ENCODE measurements at regions not wholly inside any gene's neighbourhood (a gene's known extent, or its start where the extent isn't known, plus 50 kb on each side); places are given as distances from the start of the nearest gene placed in this dataset.
A peak's percentile ranks its signal among the peaks of the same experiment; 100 is the strongest.
"Not testable (repeated sequence)": the region's sequence is repeated elsewhere in the genome, so short reads cannot be mapped to it uniquely, and the experiment has no call there.

DNA sequence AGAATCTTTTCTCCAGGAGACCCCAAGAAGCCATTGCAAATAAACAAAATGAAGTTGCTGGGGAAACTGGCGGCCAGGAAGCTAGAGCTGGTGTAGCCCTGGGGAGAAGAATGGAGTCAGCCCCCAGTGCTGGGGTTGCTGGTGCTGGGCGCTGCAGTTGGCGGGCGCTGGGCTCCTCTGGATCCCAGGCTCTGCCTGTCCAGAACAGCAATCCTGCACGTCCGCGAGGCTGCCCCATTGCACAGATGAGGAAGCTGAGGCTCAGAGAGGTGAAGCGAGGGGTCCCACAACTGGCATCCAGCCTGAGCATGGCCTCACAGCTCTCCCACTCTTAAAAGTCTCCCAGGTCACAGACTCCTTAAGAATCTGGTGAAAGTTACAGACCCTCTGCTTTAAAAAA, 161.1 kb downstream of the OR4M2 start:
- no peak for DNase-seq

- not testable (repeated sequence) for DNase-seq
Observed at GRCh38 chr15:22242311-22242710, 162.0 kb downstream of the OR4M2 start.

GRCh38 chr15:22243440-22244130, 163.3 kb downstream of the OR4M2 start:
- no peak for DNase-seq

GRCh38 chr15:22249511-22249910, 169.2 kb downstream of the OR4M2 start:
- not testable (repeated sequence) for DNase-seq

DNA sequence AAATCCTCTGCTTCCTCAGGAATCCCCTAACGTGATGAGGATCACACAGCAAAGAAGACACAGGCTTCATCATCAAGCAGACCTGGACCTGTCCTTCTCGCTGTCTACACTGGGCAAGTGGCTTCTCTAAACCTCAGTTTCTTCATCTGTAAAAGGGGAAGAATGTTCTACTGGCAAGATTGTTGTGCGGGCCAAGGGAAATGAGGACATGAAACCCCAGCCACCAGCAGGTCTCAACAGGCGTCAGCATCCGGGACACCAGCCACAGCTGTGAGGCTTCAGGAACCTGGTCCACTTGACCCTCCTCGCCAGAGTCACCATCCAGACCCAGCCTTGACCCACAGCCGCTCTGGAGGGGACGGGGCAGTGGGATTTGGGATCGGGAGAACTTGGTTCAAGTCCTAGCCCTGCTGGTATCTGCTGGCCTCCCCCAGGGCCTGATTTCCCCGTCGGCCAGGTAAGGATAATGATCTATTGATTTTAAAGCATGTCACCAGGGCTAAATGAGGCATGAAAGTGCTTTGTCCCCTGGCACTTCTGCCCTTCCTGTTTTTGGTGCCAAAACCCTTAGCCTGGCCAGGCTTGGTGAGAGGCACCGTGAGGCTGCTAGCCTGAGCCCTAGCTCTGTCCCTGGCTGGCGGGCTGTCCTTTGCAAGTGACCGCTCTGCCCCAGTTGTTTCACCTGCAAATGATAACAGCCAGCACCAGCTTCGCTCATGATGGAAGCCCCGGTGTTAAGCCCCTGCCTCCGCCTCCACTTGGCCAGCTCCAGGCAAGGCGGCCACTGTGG, 170.4 kb downstream of the OR4M2 start:
- DNase-seq = not testable (repeated sequence)

DNA sequence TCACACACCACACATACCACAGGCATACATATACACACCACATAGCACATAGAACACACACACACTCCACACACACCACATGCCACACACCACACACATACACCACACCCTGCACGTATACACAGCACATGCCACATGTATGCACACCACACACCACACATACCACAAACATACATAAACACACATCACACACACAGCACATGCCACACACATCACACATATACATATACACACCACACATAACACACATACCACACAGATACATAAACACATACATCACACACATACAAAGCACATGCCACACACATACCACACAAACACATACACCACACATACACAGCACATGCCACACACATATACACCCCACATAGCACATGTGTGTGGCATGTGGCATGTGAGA, 171.1 kb downstream of the OR4M2 start:
- no peak for DNase-seq

GRCh38 chr15:22252047-22252446, 171.7 kb downstream of the OR4M2 start:
- DNase-seq = not testable (repeated sequence)

DNA sequence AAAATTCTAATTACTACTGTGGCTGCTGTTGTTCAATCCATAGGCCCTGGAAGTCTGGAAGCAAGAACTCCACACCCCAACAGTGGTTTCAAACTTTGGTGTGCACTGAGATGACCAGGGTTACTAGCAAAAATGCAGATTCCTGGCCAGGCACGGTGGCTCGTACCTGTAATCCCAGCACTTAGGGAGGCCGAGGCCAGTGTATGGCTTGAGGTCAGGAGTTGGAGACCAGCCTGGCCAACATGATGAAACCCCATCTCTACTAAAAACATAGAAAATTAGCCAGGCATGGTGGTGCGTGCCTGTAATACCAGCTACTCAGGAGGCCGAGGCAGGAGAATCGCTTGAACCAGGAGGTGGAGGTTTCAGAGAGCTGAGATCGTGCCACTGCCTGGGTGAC, 172.2 kb downstream of the OR4M2 start:
- DNase-seq = not testable (repeated sequence)

DNA sequence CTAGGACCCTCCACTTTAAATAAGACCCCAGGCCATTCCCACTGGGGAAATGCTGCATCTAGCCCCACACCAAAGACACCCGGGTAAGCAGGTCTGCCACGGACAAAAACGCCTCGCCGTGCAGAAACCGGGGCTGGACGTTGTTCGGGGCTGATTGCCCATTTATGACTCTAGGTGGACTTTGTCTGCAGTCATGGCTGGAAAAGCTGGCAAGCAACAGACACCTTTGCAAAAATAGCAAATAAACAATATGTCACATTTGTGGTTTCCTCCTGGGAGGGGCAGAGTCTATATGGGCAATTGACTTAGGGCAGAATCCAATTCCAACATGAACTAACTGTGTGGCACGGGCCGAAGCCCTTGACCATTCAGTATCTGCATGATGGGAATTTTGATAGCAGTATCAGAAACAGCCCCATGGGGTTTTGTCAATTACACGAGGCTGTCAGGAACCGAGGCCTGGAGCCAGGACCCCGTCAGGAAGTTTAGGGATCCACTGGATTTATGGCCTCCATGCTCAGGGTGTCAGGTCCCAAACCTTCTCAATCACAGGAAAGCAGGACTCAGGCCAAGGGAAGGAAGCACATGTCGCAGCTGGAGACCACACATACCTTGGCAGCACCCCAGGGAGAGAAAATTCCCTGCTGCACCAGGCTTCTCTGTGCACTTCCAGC, 172.8 kb downstream of the OR4M2 start:
- not testable (repeated sequence) for DNase-seq

DNA sequence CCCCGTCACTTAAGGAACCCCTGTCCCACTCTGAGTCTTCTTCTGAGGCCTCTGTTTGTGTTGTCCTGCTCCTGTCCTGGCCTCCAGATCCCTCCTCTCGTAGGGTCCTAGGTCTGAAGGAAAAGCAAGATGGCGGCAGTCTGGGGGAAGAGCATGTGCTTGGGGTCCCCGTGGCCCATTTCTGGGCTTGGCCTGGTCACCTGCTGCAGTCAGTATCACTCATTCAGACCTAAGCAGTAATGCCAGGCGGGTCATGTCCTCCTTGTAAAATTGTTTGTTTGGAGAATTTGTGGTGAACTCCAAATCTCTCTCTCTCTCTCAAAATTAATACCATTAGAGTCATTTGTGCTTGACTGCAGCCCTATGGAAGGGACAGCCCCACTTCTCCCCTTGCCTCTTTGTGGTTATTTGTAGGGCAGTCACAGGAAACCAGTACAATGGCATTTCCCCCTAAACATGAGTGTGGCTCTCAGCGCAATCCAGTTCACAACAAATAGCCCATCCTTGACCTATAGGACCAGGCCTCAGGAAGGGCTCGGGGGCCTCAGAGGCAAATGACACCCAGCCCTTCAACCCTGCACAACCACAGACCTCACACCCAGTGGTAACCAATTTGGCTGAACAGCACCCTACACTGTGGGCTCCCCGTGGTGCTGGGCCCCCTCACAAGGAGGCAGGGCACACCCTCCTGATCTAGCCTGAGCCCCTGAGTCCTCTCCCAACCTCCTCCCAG, 173.5 kb downstream of the OR4M2 start:
- DNase-seq = no peak

DNA sequence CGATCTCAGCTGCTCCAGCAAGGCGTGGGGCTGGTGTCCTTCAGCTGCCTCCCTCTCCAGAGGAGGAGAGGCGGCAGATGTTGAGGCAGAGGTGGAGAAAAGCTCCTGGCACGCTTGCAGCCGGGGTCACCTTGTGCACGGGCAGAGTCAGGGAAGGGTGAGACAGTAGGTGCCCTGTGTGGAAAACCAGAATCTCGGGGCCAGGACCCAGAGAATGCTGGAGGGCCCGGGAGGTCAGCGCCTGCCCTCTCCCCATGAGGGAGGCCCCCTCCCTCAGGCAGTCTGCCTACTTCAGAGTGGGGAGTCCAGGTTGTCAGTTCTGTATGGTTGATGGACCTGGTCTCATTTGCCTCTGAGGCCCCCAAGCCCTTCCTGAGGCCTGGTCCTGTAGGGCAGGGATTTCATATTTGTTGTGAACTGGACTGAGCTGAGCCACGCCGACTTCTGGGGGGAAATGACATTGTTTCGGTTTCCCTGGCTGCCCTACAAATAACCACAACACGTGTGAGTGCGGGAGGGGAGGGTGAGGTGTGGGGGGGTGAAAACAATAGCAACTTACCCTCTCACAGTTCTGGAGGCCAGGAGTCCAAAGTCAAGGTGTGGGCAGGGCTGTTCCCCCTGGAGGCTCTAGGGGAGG, 174.2 kb downstream of the OR4M2 start:
- not testable (repeated sequence) for DNase-seq

DNA sequence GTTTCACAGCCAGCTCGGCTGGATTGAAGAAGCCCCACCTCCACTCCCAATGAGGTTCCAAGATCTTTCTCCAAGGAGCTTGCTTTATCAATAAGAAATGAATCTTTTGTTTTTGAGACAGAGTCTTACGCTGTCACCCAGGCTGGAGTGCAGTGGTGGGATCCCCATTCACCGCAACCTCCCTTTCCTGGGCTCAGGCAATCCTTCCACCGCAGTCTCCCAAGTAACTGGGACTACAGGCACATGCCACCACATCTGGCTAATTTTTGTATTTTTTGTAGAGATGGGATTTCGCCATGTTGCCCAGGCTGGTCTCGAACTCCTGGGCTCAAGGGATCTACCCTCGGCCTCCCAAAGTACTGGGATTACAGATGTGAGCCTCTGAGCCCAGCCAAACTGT, 175.3 kb downstream of the OR4M2 start:
- DNase-seq = not testable (repeated sequence)

- DNase-seq = not testable (repeated sequence)
Observed at GRCh38 chr15:22256389-22257046, 176.2 kb downstream of the OR4M2 start.

- peak in 1 of 2 donors; percentile 30 for DNase-seq
Observed at GRCh38 chr15:22257047-22258008, 177.0 kb downstream of the OR4M2 start.

DNA sequence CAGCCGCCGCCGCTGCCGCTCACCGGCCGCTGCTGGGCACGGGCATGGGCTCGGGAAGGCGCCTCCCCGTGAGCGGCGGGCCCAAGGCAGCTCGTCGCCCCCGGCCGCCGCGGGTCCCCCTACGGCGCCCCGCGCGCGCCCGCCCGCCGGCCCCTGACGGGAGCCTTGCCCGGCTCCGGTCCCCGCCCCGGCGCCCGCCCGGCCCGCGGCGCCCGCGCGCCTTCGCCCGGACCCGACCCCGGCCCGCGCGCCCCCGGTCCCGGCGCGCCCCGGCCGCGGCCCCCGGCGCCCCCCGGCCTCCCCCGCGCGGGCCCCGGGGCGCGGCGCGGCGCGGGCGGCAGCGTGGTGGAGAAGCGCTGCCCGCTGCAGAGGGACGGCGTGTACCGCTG, 177.7 kb downstream of the OR4M2 start:
- no peak for DNase-seq

DNA sequence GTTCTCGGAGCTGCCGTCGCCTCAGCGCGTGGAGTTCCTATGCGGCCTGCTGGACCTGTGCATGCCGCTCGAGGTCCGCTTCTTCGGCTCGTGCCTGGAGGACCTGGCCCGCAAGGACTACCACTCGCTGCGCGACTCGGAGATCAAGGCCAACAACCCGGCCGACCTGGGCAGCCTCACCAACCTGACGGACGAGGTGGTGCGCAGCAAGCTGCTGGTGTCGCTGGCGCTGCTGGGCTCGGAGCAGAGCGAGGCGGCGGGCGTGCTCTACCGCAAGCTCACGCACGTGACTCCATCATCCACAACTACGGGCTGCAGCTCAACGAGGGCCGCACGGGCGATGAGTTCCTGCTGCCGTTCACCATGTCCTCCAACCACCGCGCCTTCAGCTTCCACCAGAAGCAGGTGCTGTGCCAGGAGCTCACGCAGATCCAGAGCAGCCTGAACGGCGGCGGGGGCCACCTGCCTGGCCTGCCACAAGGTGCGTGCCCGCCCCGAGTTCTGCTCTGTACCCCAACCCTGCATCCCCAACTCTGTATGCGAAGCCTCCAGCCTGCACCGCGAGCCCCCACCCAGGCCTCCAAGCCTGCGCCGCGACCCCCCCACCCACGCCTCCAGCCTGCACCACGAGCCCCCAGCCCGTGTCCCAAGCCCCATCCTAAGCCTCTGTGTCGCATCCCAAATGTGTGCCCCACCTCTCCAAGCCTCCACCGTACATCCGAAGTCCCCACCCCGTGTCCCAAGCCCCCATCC, 178.2 kb downstream of the OR4M2 start:
- DNase-seq = no peak

GRCh38 chr15:22259151-22259750, 178.9 kb downstream of the OR4M2 start:
- DNase-seq = not testable (repeated sequence)

GRCh38 chr15:22259881-22260421, 179.6 kb downstream of the OR4M2 start:
- no peak for DNase-seq

- DNase-seq = peak in 1 of 2 donors; percentile 54
Observed at GRCh38 chr15:22262613-22263020, 182.3 kb downstream of the OR4M2 start.
